ENCODE measurements at regions not wholly inside any gene's neighbourhood (a gene's known extent, or its start where the extent isn't known, plus 50 kb on each side); places are given as distances from the start of the nearest gene placed in this dataset.

GRCh38 chr11:107276077-107276476 is 181.5 kb downstream of the CWF19L2 start:
- no peak for DNase-seq (ENCODE audit: low read depth)
- no peak for TF ChIP-seq CTCF (IDR thresholded peaks at IDR 0.05; ENCODE audit: insufficient read depth, low read depth, low read length, missing control alignments)
- H3K4me3 ChIP-seq (ENCODE audit: low read depth, low read length): no peak overlapping the region

- no peak for TF ChIP-seq CTCF (IDR thresholded peaks at IDR 0.05; ENCODE audit: insufficient read depth, low read depth, low read length, missing control alignments)
- DNase-seq (ENCODE audit: low read depth): no peak
- no peak overlapping the region for H3K4me3 ChIP-seq (ENCODE audit: low read depth, low read length)
Observed at GRCh38 chr11:107275632-107276031, 182.0 kb downstream of the CWF19L2 start.

- TF ChIP-seq CTCF (IDR thresholded peaks at IDR 0.05; ENCODE audit: insufficient read depth, low read depth, low read length, missing control alignments): no peak
- no peak overlapping the region for H3K4me3 ChIP-seq (ENCODE audit: low read depth, low read length)
- DNase-seq (ENCODE audit: low read depth): no peak
Observed at GRCh38 chr11:107274138-107274537, 183.5 kb downstream of the CWF19L2 start.

- no peak for DNase-seq (ENCODE audit: low read depth)
- TF ChIP-seq CTCF (IDR thresholded peaks at IDR 0.05; ENCODE audit: insufficient read depth, low read depth, low read length, missing control alignments): no peak
- H3K4me3 ChIP-seq (ENCODE audit: low read depth, low read length): no peak overlapping the region
Observed at GRCh38 chr11:107272561-107272960, 185.1 kb downstream of the CWF19L2 start.

- DNase-seq (ENCODE audit: low read depth): no peak
- no peak for TF ChIP-seq CTCF (IDR thresholded peaks at IDR 0.05; ENCODE audit: insufficient read depth, low read depth, low read length, missing control alignments)
- no peak overlapping the region for H3K4me3 ChIP-seq (ENCODE audit: low read depth, low read length)
Observed at GRCh38 chr11:107271425-107271824, 186.2 kb downstream of the CWF19L2 start.

GRCh38 chr11:107268977-107269376 is 188.6 kb downstream of the CWF19L2 start:
- no peak overlapping the region for H3K4me3 ChIP-seq (ENCODE audit: low read depth, low read length)
- no peak for TF ChIP-seq CTCF (IDR thresholded peaks at IDR 0.05; ENCODE audit: insufficient read depth, low read depth, low read length, missing control alignments)
- no peak for DNase-seq (ENCODE audit: low read depth)

- TF ChIP-seq CTCF (IDR thresholded peaks at IDR 0.05; ENCODE audit: insufficient read depth, low read depth, low read length, missing control alignments): no peak
- DNase-seq (ENCODE audit: low read depth): no peak
- no peak overlapping the region for H3K4me3 ChIP-seq (ENCODE audit: low read depth, low read length)
Observed at GRCh38 chr11:107266455-107266854, 191.2 kb downstream of the CWF19L2 start.

Data from GM12865 (cell line).